ENCODE measurements at regions not wholly inside any gene's neighbourhood (a gene's known extent, or its start where the extent isn't known, plus 50 kb on each side); places are given as distances from the start of the nearest gene placed in this dataset.

DNA sequence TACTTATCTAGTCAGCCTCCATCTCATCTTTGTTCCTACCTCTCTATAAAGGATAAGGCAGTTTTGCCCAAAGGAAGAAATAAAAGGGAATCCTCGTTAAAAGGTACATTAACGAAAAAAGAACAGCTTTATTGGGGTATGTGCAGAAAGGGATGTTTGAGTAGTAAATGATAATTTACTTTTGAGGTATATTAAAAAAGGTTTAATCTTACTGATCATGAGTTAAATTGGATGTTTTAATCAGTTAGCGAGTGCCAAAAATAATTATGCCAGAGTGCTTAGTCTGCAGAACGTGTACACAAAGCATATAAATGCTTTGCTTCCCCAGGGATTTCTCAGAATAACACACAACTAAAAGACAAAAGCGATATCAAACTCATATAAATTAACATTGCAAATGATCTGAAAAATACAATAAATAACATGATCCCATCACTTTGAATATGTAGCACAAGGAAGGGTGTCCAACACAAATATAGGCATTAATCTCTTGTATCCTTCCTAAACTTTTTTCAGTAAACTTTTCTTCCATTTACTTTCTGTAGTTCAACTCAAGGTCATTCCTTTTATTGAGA lies 865.0 kb downstream of the NR2F1-AS1 start (continued):
- TF ChIP-seq, protein P1, sequence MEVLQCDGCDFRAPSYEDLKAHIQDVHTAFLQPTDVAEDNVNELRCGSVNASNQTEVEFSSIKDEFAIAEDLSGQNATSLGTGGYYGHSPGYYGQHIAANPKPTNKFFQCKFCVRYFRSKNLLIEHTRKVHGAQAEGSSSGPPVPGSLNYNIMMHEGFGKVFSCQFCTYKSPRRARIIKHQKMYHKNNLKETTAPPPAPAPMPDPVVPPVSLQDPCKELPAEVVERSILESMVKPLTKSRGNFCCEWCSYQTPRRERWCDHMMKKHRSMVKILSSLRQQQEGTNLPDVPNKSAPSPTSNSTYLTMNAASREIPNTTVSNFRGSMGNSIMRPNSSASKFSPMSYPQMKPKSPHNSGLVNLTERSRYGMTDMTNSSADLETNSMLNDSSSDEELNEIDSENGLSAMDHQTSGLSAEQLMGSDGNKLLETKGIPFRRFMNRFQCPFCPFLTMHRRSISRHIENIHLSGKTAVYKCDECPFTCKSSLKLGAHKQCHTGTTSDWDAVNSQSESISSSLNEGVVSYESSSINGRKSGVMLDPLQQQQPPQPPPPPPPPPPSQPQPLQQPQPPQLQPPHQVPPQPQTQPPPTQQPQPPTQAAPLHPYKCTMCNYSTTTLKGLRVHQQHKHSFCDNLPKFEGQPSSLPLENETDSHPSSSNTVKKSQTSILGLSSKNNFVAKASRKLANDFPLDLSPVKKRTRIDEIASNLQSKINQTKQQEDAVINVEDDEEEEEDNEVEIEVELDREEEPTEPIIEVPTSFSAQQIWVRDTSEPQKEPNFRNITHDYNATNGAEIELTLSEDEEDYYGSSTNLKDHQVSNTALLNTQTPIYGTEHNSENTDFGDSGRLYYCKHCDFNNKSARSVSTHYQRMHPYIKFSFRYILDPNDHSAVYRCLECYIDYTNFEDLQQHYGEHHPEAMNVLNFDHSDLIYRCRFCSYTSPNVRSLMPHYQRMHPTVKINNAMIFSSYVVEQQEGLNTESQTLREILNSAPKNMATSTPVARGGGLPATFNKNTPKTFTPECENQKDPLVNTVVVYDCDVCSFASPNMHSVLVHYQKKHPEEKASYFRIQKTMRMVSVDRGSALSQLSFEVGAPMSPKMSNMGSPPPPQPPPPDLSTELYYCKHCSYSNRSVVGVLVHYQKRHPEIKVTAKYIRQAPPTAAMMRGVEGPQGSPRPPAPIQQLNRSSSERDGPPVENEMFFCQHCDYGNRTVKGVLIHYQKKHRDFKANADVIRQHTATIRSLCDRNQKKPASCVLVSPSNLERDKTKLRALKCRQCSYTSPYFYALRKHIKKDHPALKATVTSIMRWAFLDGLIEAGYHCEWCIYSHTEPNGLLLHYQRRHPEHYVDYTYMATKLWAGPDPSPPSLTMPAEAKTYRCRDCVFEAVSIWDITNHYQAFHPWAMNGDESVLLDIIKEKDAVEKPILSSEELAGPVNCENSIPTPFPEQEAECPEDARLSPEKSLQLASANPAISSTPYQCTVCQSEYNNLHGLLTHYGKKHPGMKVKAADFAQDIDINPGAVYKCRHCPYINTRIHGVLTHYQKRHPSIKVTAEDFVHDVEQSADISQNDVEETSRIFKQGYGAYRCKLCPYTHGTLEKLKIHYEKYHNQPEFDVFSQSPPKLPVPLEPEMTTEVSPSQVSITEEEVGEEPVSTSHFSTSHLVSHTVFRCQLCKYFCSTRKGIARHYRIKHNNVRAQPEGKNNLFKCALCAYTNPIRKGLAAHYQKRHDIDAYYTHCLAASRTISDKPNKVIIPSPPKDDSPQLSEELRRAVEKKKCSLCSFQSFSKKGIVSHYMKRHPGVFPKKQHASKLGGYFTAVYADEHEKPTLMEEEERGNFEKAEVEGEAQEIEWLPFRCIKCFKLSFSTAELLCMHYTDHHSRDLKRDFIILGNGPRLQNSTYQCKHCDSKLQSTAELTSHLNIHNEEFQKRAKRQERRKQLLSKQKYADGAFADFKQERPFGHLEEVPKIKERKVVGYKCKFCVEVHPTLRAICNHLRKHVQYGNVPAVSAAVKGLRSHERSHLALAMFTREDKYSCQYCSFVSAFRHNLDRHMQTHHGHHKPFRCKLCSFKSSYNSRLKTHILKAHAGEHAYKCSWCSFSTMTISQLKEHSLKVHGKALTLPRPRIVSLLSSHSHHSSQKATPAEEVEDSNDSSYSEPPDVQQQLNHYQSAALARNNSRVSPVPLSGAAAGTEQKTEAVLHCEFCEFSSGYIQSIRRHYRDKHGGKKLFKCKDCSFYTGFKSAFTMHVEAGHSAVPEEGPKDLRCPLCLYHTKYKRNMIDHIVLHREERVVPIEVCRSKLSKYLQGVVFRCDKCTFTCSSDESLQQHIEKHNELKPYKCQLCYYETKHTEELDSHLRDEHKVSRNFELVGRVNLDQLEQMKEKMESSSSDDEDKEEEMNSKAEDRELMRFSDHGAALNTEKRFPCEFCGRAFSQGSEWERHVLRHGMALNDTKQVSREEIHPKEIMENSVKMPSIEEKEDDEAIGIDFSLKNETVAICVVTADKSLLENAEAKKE (CRISPR knock-in tag; IDR thresholded peaks at IDR 0.05): no peak
- TF ChIP-seq JUNB (IDR thresholded peaks at IDR 0.05; ENCODE audit: unreplicated experiment) (no peak), EZH2phosphoT487 (IDR thresholded peaks at IDR 0.05; ENCODE audit: unreplicated experiment) (no peak), EZH2 (IDR thresholded peaks at IDR 0.05; ENCODE audit: low read depth, unreplicated experiment) (no peak), ZNF331 (CRISPR knock-in tag; IDR thresholded peaks at IDR 0.05; ENCODE audit: low read depth) (no peak), ZNF114 (CRISPR knock-in tag; IDR thresholded peaks at IDR 0.05) (no peak), POLR2AphosphoS5 (IDR thresholded peaks at IDR 0.05; ENCODE audit: low read depth) (no peak), NANOG (IDR thresholded peaks at IDR 0.05; ENCODE audit: borderline replicate concordance) (no peak), CREB1 (CRISPR knock-in tag; IDR thresholded peaks at IDR 0.05; ENCODE audit: low read depth) (no peak)
- TF ChIP-seq, protein P2, sequence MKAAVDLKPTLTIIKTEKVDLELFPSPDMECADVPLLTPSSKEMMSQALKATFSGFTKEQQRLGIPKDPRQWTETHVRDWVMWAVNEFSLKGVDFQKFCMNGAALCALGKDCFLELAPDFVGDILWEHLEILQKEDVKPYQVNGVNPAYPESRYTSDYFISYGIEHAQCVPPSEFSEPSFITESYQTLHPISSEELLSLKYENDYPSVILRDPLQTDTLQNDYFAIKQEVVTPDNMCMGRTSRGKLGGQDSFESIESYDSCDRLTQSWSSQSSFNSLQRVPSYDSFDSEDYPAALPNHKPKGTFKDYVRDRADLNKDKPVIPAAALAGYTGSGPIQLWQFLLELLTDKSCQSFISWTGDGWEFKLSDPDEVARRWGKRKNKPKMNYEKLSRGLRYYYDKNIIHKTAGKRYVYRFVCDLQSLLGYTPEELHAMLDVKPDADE (IDR thresholded peaks at IDR 0.05): no peak
- TF ChIP-seq, protein P3, sequence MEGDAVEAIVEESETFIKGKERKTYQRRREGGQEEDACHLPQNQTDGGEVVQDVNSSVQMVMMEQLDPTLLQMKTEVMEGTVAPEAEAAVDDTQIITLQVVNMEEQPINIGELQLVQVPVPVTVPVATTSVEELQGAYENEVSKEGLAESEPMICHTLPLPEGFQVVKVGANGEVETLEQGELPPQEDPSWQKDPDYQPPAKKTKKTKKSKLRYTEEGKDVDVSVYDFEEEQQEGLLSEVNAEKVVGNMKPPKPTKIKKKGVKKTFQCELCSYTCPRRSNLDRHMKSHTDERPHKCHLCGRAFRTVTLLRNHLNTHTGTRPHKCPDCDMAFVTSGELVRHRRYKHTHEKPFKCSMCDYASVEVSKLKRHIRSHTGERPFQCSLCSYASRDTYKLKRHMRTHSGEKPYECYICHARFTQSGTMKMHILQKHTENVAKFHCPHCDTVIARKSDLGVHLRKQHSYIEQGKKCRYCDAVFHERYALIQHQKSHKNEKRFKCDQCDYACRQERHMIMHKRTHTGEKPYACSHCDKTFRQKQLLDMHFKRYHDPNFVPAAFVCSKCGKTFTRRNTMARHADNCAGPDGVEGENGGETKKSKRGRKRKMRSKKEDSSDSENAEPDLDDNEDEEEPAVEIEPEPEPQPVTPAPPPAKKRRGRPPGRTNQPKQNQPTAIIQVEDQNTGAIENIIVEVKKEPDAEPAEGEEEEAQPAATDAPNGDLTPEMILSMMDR (conservative IDR thresholded peaks at IDR 0.05; ENCODE audit: low read depth in 2 of 2): no peak

Measured in GM23338 (cell line).